GM18508 (cell line): ENCODE measurements at regions not wholly inside any gene's neighbourhood (a gene's known extent, or its start where the extent isn't known, plus 50 kb on each side); places are given as distances from the start of the nearest gene placed in this dataset.

Experiments used
- ATAC-seq: cut with Tn5 transposase; IDR thresholded peaks from one replicate; pipeline ENCODE4 v1.9.1; 2021; ENCODE audit warnings: moderate number of reproducible peaks; ENCODE audit not compliant: insufficient read depth, unreplicated experiment

DNA sequence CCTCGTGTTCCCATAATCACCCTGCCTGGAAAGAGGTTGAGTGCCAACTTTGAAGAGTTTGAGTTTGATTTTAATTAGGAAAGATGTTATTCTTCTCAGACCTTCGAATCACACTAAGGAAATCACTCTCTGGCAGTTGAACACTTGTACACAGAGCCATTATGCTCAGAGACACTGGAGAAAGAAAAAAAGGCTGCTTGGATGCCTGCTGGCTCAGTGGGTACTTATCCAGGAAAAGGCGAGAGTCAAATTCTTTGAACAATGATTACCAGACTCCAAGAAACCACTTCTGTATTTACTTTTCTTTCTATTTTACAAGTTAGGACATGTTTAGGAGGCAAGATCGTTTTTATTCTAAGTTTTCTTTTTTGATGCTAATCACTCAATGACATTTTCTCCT is 438.5 kb upstream of the FAT3 start:
- no peak for ATAC-seq

DNA sequence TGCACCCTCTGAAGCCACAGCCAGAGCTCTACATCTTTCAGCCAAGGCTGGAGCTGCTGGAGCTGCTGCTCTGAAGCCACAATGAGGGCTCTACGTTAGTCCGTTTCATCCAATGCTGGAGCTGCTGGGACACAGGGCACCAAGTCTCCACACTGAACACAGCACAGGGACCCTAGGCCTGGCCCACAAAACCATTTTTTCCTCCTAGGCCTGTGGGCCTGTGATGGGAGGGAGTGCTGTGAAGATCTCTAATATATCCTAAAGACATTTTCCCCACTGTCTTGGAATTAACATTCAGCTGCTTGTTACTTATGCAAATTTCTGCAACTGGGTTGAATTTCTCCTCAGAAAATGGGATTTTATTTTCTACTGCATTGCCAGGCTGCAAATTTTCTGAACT is 441.4 kb upstream of the FAT3 start:
- no peak for ATAC-seq

DNA sequence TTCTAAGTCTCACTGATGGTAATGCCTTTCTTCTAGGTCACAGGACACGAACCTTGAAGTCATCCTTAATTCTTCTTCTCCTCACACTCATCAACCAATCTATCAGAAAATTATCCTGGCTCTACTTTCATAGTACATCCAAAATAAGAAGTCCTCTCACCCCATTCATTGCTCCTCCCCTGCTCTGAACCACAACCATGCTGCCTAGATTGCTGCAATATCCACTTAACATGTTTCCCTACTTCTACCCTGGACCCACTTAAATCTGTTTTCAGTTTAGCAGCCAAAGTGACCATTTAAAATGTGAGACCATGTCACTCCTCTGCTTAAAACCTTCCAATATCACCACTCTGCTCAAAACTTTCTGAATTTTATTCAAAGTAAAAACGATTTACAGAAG is 445.9 kb upstream of the FAT3 start:
- ATAC-seq, result no peak

DNA sequence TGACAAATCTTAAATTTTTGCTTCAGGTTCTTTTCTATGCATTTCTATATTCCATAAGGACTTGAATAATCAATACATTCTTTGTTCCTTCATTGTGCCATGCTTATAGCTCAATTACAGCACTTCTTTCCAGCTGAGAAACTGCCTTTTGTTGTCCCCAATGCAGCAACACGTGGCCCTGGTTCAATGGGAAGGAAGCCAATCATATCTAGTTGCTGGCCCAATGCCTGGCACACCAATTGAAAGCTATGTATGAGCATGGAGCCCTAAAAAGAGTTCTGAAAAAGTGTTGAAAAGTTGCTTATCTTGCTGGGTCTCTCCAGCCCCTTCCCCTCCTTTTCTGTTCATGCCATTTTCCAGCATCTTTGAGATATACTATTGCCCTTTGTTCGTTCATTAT is 448.0 kb upstream of the FAT3 start:
- ATAC-seq, result no peak

DNA sequence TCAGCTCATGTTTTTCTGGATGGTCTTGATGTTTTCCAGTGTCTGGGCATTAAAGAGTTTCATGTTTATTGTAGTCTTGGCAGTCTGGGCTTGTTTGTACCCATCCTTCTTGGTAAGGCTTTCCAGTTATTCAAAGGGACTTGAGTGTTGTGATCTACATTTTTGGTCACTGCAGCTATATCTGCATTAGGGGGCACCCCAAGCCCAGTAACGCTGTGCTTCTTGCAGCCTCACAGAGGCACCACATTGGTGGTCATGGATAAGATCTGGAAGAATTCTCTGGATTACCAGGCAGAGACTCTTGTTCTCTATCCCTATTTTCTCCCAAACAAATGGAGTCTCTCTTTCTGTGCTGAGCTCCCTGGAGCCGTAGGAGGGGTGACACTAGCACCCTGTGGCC is 451.5 kb upstream of the FAT3 start:
- ATAC-seq, result no peak

DNA sequence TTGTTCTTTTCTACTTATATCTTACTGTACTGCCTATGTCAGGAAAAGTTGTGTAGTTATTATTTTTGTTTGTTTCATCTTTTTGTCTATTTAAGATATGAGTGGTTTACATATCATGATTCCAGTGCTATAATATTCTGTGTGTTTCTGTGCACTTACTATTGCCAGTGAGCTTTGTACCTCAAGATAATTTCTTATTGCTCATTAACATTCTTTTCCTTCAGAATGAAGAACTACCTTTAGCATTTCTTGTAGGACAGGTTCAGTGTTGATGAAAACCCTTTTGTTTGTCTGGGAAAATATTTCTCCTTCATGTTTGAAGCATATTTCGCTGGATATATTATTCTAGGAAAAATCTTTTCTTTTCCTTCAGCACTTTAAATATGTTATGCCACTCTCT is 452.7 kb upstream of the FAT3 start:
- no peak for ATAC-seq

DNA sequence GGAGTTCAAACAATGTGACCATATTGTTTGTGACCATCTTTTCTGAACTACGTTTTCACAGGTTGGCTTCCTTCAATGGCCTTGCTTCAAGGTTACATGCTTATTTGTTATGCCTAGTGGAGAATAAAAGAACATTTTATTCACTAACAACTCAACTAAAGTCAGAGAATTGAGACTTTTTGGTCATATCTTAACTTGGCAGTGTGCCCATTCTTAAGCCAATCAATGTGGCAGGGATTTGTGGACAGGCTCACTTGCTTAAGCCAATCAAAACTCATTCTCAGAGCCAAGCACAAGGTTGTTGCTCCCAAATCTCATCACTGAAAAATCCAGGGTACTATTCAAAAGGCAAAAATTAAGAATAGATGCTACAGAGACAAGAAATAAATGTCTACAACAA is 455.8 kb upstream of the FAT3 start:
- no peak for ATAC-seq

DNA sequence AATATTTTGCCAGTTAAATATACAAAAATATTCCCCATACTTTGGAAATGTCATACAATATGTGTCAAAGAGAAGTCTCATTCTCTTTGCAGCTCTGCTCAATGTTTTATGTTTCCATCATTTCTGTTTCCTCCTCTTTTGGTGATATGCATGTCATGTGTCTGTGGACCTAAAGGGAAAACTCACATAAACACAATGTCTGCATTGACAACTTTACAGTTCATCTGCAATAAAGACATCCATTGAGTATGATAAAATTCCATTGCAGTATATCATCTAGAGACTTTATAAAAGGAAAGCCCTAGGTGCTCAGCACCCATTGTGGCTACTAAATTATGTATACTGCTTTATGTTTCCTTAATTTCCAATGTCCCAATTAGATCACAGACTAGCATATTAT is 461.3 kb upstream of the FAT3 start:
- ATAC-seq, result no peak

DNA sequence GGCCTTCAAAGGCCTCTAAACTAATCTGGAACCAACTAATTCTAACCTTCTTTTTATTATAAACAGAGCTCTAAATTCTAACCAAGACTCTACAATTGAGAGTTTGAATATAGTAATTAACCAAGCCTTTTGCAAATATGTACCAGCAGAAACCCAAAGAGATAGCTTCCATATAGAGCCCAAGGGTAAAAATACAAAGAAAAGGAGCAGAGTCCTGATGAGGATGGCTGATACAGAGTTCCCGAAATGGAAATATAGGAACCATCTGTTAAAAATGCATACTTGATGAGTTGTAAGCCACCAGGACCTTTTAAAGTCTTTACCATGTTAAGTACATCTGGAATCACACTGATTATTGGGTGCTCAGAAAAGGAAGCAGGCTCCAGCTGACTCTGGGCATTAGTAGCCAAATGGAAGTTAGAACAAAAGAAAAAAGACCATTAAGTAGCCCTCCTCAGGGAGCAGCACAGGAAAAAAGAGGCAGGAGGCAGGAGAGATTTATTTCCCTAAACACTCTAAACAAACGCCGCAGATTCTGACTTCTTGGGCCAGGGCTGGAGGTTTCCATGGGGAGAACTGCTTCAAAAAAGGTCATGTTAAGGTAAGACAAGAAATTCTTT is 463.1 kb upstream of the FAT3 start:
- ATAC-seq, result no peak

DNA sequence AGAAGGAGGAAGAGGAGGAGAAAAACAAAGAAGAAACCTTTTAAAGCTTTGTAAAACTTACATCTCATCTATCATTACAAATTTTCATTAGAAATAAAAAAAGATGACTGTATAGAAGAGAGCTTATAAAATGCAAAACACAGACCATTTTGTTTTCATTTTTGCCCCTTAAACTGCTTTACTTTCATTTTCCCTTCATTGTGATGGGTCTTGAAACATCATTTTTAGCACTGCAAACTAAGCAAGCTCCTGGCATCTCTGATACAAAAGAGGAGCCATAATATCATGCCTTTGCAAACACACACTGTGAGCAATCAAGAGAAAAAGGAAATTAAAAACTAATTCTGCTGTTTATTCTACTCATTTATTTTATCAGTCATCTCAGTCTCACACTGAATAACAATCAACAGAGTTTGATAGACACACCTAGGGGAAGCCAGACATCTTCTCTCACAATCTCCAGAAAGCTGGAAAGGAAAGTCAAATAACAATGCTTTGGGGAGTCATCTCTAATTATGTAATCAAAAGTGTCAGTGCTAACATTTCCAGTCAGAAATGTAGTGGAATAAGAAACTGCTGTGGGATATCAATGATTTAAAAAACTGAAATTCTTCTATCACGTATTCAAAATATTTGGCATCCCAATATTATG is 467.7 kb upstream of the FAT3 start:
- ATAC-seq, result no peak

DNA sequence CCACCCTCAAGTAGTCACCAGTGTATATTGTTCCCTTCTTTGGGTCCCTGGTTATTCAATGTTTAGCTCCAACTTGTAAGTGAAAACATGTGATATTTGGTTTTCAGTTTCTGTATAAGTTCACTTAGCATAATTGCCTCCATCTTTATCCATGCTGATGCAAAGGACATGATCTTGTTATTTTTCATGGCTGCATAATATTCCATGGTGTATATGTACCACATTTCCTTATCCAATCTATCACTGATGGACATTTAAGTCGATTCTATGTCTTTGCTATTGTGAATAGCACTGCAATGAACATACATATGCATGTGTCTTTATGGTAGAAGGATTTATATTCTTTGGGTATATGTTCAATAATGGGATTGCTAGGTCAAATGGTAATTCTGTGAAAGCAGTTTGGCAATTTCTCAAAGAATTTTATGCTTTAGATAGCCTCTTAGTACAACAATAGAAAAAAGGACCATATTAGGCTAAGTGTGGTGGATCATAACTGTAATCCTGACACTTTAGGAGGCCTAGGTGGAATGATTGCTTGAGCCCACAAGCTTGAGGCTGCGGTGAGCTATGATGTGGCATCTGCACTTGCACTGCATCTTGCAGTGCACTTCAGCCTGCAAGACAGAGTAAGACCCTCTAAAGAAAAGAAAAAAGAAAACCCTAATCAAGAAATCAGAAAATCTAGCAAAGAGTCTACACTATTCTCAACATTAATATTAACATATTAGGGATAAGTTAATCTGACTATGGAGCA is 468.5 kb upstream of the FAT3 start:
- ATAC-seq, result no peak

DNA sequence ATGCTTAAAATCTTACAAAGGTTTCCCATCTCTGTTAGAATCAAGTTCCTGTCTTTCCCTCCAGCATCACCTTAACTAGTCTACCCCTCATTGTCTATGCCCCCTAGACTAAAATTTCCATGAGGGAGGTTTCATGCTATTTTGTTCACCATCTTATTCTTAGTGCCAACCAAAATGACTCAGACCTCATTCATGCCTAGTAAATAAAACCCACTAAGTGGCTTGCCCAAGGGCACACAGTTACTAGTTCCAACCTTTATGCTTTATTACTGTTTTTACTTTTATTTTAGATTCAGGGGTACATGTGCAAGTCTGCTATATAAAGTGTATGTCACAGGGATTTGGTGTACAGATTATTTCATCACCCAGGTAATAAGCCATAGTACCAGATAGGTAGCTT is 469.1 kb upstream of the FAT3 start:
- ATAC-seq, result no peak

DNA sequence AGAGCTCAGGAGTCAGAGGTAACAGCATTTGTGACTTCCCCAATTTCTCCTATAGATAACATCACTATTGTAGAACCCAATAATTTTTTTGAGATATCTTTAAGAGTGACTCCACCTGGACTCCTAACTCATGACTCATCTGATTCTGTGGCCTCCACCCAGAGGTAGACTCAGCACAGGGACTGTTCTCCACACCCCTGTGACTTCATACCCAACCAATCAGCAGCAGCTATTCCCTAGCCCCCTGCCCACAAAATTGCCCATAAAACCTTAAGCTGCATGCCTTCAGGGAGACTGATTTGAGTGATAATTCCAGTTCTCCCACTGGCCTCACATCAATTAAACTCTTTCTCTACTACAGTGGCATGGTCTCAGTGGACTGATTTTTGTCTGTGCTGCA is 475.4 kb upstream of the FAT3 start:
- ATAC-seq, result no peak

DNA sequence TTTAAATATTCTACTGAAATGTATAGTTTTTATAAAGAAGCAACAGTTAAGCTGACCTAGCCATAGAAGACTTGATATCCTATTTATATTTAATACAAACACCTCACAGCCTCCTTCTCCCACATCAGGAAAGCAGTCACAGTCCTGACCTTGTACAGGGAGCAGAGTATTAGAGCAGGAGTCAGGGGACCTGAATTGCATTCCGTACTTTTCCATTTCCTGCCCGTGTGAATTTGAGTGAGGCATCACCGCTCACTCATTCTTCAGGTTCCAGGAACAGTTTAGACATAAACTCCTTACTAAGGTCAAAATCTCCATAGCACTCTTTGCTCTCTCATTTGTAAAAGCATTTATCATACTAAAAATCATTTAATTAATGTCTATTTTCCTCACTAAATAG is 482.5 kb upstream of the FAT3 start:
- ATAC-seq, result no peak

DNA sequence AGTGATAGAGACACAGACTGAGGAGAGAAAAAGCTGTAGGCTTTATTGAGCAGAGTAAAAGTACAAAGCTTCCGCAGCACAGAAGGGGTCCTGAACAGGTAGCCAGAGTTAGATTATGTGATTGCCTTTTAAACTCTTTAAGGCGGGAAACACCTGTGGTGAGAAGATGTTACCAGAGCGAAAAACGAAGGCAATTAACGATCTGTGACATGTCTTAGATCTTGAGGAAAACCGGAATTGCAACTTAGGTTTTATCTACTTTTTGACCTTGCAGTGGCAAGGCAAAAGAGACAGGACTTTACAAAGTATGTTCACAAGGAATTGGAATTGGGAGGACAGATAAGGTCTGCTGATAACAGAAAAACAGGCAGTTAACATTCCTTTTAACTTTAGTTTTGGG is 493.6 kb upstream of the FAT3 start:
- ATAC-seq, result no peak

DNA sequence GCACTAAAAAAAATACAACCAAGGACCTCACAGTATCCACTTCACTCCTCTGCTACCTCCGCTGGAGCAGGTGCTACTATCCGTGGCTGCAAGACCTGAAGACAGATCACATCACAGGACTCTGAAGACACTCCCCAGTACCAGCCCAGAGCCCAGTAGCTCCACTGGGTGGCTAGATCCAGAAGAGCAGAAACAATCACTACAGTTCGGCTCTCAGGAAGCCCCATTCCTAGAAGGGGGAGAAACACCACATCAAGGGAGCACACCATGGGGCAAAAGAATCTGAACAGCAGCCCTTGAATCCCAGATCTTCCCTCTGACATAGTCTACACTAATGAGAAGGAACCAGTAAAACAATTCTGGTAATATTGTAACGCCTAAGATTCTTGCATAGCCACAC is 494.0 kb upstream of the FAT3 start:
- no peak for ATAC-seq

DNA sequence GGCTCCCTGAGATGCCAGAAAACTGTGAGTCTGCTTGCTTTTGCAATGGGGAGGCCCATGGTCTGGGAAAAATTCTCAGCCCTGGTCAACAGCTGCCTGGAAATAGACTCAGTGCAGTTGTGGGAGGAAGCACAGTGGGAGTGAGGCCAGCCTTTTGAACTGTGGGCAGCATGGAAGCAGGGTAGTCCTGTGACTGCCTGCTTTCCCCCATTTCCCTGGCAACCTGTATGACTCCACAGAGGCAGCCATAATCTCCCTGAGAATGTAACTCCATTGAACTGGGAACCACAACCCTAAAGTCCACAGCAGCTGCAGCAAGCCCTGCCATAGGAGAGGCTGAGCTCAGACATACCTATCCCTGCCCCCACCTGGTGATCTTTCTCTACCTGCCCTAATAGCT is 494.6 kb upstream of the FAT3 start:
- ATAC-seq, result no peak

DNA sequence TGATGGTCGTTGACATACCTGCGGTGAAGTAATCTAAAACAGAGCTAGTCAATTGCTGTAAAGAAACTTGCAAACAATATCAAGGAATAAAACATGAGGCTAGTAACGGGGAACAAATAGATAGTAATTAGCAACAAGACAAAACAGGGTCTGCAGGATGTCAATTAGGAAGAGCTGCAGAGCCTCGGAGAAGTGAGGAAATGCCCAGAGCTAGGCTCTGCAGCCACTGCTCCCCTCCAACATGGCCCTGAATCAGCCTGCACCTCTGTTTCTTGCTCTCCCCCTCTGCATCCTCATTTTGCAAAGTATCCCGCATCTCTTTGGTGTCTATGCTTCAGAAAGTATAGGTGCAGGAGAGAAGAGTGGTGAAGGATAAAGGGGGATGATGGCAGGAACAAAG is 507.4 kb upstream of the FAT3 start:
- no peak for ATAC-seq

DNA sequence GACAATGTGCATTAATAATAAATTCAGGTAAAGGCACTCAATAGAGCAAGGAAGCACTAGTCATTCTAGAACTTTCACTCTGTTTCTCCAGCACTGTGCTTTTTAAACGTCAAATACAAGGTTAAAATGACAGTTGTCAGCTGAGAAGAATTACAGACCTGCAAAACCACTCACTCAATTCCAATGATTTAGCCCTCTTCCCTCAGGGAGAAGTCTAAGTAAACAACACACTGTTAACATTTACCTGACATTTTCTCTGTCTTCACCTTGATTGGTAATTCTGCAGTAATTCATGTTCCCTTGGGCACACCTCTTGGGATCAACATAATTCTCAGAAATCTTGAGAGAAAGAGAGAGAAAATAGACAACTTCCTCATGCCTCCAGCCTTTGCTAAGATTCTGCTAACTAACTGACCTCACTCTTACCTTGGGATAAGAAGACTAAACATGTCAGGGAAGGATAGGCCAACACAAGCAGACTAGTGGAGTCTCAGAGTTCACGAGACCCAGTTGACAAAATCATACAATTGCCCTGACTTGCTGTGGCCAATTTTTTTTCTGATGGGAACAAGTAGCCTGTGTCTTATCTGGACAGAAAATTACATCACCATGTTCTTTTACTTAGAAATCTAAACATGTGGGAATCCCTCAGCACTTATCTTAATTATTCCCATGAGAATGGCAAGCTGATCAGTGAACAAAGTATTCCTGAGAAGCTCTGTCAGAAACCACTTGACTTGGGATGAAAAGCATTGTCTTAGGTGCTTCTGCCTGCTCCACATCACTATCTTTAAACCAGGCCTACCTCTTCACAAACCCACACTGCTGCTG is 516.8 kb upstream of the FAT3 start:
- ATAC-seq, result no peak

DNA sequence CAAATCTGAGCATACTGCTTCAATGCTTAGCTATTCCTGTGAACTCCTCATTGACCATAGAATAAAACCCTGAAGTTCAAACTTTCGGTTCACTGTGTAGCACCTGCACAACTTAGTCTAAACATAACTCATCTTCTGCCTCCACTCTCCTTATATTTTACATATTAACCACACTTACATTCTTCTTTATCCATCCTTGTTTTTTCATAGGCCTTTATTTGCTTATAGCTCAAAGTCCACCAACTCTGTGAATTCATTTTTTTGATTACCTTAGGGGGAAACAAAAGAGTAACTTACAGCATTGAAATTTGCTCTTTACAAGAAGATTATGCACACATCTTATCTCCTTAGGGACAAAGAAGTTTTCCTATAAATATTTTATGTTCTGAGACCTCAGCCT is 521.6 kb upstream of the FAT3 start:
- no peak for ATAC-seq

DNA sequence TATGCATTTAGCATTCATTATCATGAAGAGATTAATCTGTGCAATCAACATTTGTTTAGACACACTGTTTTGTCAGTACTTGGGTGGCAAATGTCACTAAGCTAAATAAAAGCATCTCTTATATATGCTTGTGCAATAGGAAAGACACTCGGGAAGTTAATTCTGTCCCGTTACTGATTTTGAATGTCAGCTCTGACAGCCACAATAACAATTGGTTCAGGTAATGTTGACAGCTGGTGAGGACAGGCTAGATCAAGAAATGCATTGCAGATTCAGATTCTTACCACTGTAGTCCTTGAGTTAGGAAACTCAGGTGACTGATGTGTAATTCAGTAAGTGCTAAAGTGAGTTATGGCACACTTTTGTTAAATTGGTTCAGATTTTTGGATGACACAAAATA is 523.8 kb upstream of the FAT3 start:
- ATAC-seq, result no peak
